Endothelial cell of umbilical vein (primary cell): ENCODE measurements at regions not wholly inside any gene's neighbourhood (a gene's known extent, or its start where the extent isn't known, plus 50 kb on each side); places are given as distances from the start of the nearest gene placed in this dataset.

Experiments used
- CTCF ChIP-seq, 2 donors: IDR thresholded peaks; 1 replicate in 1 of 2; 2 replicates in 1 of 2; pipeline ENCODE4 v1.5.1; 2011; ENCODE audit warnings: low read length in 2 of 2, mild to moderate bottlenecking in 2 of 2, moderate library complexity in 2 of 2, control low read depth in 1 of 2, inconsistent platforms in 1 of 2, low read depth in 1 of 2; ENCODE audit not compliant: insufficient read depth in 1 of 2; ENCODE audit errors: extremely low read depth in 1 of 2
- EZH2 ChIP-seq: IDR thresholded peaks from 2 replicates; pipeline ENCODE4 v1.6.1; 2012; ENCODE audit warnings: borderline replicate concordance, low read depth, mild to moderate bottlenecking, moderate library complexity, low read length, inconsistent platforms; ENCODE audit not compliant: severe bottlenecking
- FOS ChIP-seq: IDR thresholded peaks from 2 replicates; pipeline ENCODE4 v1.6.1; 2011; ENCODE audit warnings: mild to moderate bottlenecking, low read length, moderate library complexity, borderline replicate concordance; ENCODE audit not compliant: insufficient read depth
- POLR2A ChIP-seq: IDR thresholded peaks from 2 replicates; pipeline ENCODE4 v1.6.1; 2012; ENCODE audit warnings: low read depth, mild to moderate bottlenecking, control low read depth, low read length
- POLR2AphosphoS5 ChIP-seq: IDR thresholded peaks from 2 replicates; pipeline ENCODE4 v1.6.1; 2012; ENCODE audit warnings: low read depth, mild to moderate bottlenecking, control low read depth, low read length, moderate library complexity; ENCODE audit not compliant: insufficient read depth

- TF ChIP-seq EZH2 (no peak), FOS (no peak), POLR2A (no peak), POLR2AphosphoS5 (no peak), CTCF (IDR thresholded peaks at IDR 0.05; ENCODE audit: extremely low read depth in 1 of 2, insufficient read depth in 1 of 2, low read depth in 1 of 2, low read length in 2 of 2) (no peak)
Observed at GRCh38 chr11:15865212-15865987, 490.9 kb downstream of the SOX6 start.
